GM18517 (cell line): ENCODE measurements at regions not wholly inside any gene's neighbourhood (a gene's known extent, or its start where the extent isn't known, plus 50 kb on each side); places are given as distances from the start of the nearest gene placed in this dataset.

Source experiments
- ATAC-seq: cut with Tn5 transposase; IDR thresholded peaks from one replicate; pipeline ENCODE4 v1.9.1; 2021; ENCODE audit warnings: mild to moderate bottlenecking, moderate library complexity; ENCODE audit not compliant: unreplicated experiment

DNA sequence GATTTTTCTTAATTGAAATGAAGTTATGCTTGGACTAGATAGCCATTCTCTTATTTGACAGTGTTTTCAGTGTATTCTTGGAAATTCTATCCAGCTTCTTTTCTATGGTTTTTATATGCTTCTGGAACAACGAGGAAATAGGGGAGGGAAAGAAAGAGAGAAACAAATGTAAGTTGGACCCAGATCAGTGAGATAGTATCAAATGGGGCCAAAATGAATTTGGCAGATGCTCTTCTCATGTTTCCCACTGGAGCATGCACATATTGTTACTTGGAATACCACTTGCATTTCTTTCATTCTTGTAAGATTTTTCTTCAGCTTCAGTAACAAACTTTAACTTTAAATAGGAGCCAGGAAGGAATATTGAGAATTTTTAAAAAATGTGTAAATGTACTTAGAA is 312.3 kb downstream of the PRL start:
- ATAC-seq: no peak

DNA sequence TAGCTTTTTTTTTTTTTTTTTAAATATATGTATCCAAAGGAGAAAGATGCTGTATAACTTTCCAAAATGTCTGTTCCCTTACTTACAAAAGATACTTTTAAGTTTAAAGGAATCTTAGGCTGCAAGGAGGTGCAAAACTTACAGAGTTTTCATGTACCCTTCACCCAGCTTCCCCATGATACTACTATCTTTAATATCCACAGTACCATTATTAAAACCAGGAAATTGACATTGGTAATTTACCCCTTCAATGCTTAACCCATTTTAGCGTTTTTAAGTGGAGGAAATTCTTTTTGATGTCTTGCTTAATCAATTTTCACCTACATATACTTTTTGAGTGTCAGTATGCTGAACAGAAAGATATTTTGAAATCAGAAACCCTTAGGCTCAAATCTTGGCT is 310.9 kb downstream of the PRL start:
- ATAC-seq: no peak

DNA sequence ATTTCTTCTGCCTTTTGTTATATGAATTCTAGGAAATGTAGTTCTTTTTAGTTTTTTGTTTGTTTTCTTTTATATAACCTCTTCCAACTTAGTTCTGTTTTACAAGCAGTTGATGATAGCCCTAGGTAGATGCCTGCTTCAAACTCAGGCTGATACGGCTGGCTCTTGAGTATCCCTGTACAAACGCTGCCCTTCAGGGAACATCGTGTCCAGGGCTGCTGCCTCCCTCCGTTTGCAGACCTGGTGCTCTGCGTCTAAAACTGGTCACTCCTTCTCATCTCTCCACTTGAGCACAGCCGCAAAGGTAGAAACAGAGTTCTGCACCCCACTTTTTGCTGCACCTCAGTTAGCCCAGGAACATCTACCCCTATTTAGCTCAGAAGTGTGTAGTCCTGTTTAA is 310.1 kb downstream of the PRL start:
- ATAC-seq: no peak

DNA sequence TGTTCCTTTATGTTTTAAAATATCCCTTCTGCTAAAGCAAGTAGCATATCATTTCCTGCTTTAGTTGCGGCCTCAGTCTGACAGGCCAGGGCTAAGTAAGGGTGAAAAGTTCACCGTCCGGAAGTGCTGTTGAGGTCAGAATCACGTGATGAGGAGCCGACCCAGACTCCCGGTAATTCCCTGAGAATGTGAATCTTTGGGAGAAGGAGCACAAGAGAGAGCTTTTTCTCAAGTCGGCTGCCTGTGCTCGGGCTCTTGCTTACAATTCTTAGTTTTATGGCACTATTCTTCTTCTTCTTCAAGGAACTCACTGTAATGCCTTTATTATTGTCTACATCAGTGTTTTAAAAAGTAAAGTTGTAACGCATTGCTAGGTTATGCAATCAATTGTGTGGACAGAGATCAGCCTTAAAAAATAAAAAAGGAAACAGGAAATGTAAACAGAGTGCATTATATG is 309.3 kb downstream of the PRL start:
- ATAC-seq: peak; percentile 88

- ATAC-seq: no peak
Observed at GRCh38 chr6:21990577-21990976, 306.3 kb downstream of the PRL start.

- no peak for ATAC-seq
Observed at GRCh38 chr6:21992178-21992967, 304.5 kb downstream of the PRL start.

DNA sequence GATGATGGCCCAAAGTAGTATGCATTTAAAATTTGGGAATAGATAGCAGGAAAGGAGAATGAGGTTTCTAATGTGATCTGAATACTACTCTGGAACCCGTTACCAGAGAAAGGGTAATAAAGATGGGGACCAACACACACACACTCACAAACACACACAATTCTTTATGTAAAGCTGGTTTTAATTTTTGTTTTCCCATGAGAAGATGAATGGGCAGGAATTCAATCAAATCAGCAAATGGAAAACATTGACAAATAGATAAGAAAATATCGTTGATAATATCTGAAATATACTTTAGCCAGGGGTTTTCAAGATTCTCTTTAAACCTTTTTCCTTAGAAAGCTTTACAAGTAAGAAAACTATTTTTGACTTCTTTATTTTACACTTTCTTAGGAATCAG is 303.0 kb downstream of the PRL start:
- no peak for ATAC-seq

DNA sequence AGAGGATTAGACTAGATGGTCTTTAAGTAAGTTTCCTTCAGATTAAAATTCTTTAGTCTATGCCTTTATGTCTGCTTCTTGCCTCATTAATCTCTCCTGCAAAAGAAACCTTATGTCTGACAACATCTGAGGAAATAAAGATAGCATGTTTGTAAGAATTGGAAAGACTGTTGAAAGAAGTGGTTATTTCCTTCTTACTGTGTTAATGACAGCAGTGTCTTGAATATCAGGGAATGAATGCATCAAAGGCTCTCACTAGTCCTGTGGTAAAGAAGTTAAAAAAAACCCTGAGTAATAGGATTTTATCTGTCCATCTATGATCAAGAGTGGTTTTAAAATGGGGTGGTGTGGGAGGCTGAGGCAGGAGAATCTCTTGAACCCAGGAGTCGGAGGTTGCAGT is 302.0 kb downstream of the PRL start:
- ATAC-seq: no peak

DNA sequence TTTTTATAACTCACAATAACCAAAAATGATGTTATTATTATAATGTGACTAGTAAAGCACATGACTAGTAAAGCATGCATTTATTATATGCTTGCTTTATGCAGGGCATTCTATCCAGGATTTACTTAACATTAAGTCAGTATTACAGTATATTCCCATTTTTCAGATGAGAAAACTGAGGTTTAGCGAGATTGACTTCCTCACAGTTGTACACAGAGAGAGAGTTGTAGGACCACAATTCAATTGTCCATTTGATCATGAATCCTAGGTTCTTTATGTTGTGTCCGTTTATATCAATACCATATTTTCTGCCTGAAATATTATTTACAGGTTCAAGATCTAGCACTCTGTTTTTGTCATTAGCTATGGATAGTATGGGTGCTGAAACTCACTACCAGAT is 301.5 kb downstream of the PRL start:
- ATAC-seq: no peak

GRCh38 chr6:21996425-21997118 is 300.3 kb downstream of the PRL start:
- ATAC-seq: no peak

DNA sequence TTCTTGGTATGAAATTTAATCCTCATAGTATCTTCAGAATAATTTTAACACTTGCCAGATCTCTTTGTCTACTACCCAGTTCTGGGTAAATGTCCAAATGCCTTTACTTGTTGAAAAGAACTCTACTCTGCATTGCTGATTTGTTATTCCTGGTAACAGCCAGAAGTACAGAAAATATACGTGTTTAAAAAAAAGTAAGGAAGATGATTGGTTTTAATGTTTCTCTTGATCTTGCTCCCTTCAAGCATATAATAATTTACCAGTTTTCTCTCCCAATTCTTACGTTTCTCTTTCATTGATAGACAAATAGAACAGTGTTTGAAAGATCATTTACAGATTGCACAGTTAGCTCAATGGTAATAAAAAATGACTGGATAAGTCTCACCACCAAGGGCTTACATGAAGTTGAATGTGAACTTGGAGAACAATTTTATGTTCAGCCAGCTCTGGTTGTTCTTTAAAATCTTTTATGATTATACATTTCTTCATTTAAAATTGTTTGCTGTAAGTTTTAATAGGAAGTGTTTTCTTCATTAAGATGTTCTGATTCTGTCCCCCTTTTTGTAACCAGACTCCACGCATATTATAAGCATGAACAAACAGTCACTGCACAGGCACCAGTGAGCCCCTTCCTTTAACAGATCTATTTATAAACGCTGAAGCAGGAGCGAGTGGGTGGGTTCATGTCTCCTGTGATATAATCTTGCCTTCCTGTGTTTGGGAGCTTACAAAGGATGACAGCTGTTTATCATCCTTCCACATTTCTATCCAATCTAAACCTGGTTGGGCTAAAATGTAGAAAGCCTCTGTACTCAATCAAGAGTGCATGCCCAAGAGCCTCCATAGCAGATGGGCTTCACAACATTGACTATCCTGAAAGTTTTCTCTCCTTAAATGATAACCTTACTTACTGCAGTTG is 299.5 kb downstream of the PRL start:
- ATAC-seq: no peak

- no peak for ATAC-seq
Observed at GRCh38 chr6:21998582-21998981, 298.3 kb downstream of the PRL start.

GRCh38 chr6:21999012-21999528 is 297.8 kb downstream of the PRL start:
- no peak for ATAC-seq

DNA sequence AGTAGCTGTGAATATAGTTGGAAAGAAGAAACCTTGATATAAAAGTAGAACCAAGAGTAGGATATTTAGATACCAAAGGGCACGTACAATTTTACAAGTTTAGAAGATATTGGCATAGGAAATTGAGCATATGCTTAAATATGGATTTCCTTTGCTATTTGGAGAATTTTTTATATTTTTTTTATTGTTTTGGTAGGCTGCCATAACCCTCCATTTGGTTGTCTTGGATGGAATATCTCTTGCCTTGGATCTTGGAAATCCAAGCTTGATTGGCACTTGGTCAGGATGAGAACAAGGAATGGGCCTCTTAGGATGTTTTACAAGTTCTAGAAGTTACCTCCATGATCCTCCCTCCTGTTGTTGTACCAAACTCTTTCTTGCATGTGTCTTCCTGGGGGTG is 297.1 kb downstream of the PRL start:
- no peak for ATAC-seq

DNA sequence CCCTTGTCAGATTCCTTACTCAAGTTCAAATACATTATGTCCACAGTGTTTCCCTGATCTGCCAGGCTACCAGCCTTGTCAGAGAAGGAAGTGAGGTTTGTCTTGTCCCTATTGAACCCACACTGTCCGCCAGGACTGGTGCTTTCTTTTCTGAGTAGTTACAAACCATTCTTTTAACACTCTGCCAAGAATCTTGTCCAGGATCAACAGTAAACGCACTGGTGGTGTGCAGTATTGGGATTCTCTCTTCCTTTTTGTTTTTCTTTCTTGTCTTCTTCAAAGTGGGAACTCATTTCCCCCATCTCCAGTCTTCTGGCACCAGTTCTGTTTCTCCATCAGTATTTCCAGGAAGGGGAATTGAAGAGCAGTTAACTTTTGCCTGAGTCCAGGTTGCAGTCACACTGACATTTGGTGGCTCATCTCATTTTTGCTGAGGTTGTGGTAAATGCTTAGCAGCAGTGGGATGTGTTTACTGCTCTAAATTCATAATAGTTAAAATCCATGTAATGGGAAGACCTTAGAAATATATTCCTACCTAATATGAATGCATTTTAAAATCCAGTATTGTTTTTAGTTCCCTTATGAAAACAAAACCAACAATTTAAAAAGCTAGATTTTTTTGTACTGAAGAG is 295.3 kb downstream of the PRL start:
- ATAC-seq: no peak

DNA sequence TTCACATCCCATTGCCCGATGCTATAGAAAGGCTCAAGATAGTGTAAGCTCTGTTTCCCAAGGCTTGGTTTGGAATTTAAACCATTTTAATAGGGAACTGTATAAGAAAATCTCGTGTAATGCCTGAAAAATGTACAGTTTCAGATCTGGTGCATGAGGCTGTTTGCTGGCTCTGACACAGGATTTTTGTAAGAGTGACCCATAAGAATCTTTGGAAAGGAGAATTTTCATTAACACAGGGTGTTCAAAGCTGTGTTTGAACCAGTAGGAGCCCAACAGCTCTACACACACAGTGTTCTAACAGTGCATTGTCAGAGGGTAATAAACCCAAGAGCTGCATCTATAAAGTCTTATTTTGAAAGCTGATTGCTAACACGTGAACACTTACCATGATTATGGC is 293.5 kb downstream of the PRL start:
- no peak for ATAC-seq

GRCh38 chr6:22006795-22007194 is 290.0 kb downstream of the PRL start:
- ATAC-seq: no peak

DNA sequence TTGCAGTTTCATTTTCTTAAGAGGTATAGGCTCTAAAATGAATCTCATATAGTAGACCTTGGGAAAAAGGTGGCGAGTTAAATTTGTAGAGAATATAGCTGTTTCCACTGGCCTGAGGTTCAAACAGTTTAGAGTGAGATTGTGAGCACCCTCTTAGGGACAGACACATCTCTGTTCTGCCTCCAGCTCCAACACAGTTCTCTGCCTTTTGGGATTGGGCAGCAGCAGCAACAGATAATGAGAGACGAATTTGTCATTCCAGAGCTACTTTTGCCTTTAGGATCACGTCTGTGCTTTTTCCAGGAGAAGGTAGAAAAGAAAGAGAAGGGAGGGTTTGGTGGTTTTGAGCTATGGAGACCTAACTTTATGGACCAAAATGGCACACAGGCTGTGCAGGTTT is 289.4 kb downstream of the PRL start:
- no peak for ATAC-seq

DNA sequence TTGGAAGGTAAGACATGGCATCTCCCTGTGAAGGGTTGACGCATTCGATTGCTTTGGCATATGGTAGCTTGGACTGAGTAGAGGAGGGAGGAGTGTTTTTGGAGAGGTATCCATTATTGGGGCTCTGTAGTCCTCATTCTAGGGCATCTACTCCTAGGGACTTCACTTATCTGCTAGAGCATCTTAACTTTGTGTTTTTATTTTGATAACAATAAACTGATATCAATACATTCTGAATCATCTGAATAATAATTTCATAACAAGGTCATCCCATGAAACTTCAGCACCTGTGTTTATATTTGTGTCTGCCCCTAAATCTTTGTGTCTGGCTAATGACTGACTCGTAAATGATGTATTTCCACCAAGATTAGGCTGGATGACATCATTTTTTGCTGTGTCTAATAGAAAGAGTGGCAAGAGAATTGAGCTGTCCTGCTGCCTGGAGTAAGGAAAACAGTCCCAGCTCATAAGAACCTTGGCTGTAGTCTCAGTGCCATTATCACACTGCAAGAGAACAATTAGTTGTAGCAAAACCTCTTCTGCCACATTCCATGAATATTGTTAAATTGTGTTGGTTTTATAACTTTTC is 288.5 kb downstream of the PRL start:
- ATAC-seq: no peak

GRCh38 chr6:22010102-22010501 is 286.7 kb downstream of the PRL start:
- ATAC-seq: no peak
